H1 (cell line): ENCODE measurements at regions not wholly inside any gene's neighbourhood (a gene's known extent, or its start where the extent isn't known, plus 50 kb on each side); places are given as distances from the start of the nearest gene placed in this dataset.

ENCODE experiments used
- CTCF ChIA-PET: fragments of 300-600 bp; sonication (Branson Sonifier 250); formaldehyde crosslinking; loops from one replicate; lab custom pipeline; 2021; ENCODE audit not compliant: partially characterized antibody; lab: Charles Lee
- POLR2A ChIA-PET: fragments of 300-600 bp; sonication (Branson Sonifier 250); formaldehyde crosslinking; loops from one replicate; lab custom pipeline; 2021; ENCODE audit warnings: inconsistent platforms; ENCODE audit not compliant: partially characterized antibody; lab: Charles Lee
- DNase-seq, 2 experiments: peaks; one replicate each; pipeline versions ENCODE4 v3.0.0 to v3.0.0-alpha.2; 2010 to 2022; ENCODE audit warnings: low spot score in 2 of 2, low read depth in 1 of 2, mixed read lengths in 1 of 2
- FAIRE-seq: peaks from 2 replicates; lab custom pipeline; 2011; peaks lifted over from hg19 to GRCh38; lab: Jason Lieb, UNC
- H2AFZ ChIP-seq: 2 replicates; pipeline ENCODE4 v1.8.1; 2012; ENCODE audit warnings: low read length, inconsistent platforms
- H2AK5ac ChIP-seq: 2 replicates; pipeline ENCODE4 v1.6.1; 2013; ENCODE audit warnings: low read depth, low read length
- H2BK120ac ChIP-seq: replicated peaks from 2 replicates; pipeline ENCODE3; 2013; ENCODE audit warnings: low read depth, low read length, inconsistent platforms
- H2BK12ac ChIP-seq: 2 replicates; pipeline ENCODE4 v1.6.1; 2013; ENCODE audit warnings: low read depth, low read length
- H2BK15ac ChIP-seq: 2 replicates; pipeline ENCODE4 v1.6.1; 2013; ENCODE audit warnings: low read length
- H2BK20ac ChIP-seq: 2 replicates; pipeline ENCODE4 v1.6.1; 2013; ENCODE audit warnings: low read length
- H2BK5ac ChIP-seq: 2 replicates; pipeline ENCODE4 v1.6.1; 2013; ENCODE audit warnings: low read depth, low read length
- H3K14ac ChIP-seq: 2 replicates; pipeline ENCODE4 v1.6.1; 2013; ENCODE audit warnings: inconsistent platforms; ENCODE audit not compliant: insufficient read length
- H3K18ac ChIP-seq: 2 replicates; pipeline ENCODE4 v1.6.1; 2013; ENCODE audit warnings: low read length; ENCODE audit errors: extremely low read depth
- H3K23ac ChIP-seq: 2 replicates; pipeline ENCODE4 v1.6.1; 2013; ENCODE audit warnings: inconsistent platforms; ENCODE audit not compliant: insufficient read length
- H3K23me2 ChIP-seq: 2 replicates; pipeline ENCODE4 v1.6.1; 2013; ENCODE audit warnings: low read depth, low read length
- H3K27ac ChIP-seq: 2 replicates; pipeline ENCODE4 v1.6.1; 2011; ENCODE audit warnings: low read depth, low read length, inconsistent platforms
- H3K27me3 ChIP-seq, 4 experiments: replicated peaks in 1 of 4; 1 replicate in 1 of 4; 2 replicates in 3 of 4; pipeline versions ENCODE4 v1.6.1 to v1.8.1; 2011 to 2013; ENCODE audit warnings: low read length in 3 of 4, mild to moderate bottlenecking in 3 of 4, inconsistent platforms in 2 of 4, mixed read lengths in 2 of 4, moderate library complexity in 1 of 4; ENCODE audit not compliant: control insufficient read depth in 3 of 4, insufficient read depth in 3 of 4; ENCODE audit errors: extremely low read depth in 1 of 4
- H3K36me3 ChIP-seq, 4 experiments: 2 replicates each; pipeline versions ENCODE4 v1.6.1 to v1.8.1; 2011 to 2013; ENCODE audit warnings: mild to moderate bottlenecking in 4 of 4, low read length in 3 of 4, moderate library complexity in 2 of 4, control low read depth in 1 of 4, inconsistent platforms in 1 of 4; ENCODE audit not compliant: insufficient read depth in 4 of 4, control insufficient read depth in 2 of 4
- H3K4ac ChIP-seq: replicated peaks from 2 replicates; pipeline ENCODE3; 2013; ENCODE audit warnings: low read length, low read depth, mixed read lengths, inconsistent platforms; ENCODE audit not compliant: insufficient read length
- H3K4me1 ChIP-seq, 4 experiments: replicated peaks in 1 of 4; 1 replicate in 1 of 4; 2 replicates in 3 of 4; pipeline versions ENCODE4 v1.6.1 to v1.8.1; 2011 to 2013; ENCODE audit warnings: low read length in 3 of 4, inconsistent platforms in 2 of 4, mixed read lengths in 1 of 4; ENCODE audit not compliant: insufficient read depth in 4 of 4, control insufficient read depth in 3 of 4
- H3K4me2 ChIP-seq, 2 experiments: 2 replicates each; pipeline versions ENCODE4 v1.6.1 to v1.8.1; 2011 to 2013; ENCODE audit warnings: low read depth in 2 of 2, low read length in 2 of 2, control low read depth in 1 of 2, inconsistent platforms in 1 of 2, mild to moderate bottlenecking in 1 of 2; ENCODE audit not compliant: insufficient read depth in 1 of 2
- H3K4me3 ChIP-seq, 4 experiments: fragments of 200-600, 300-600 bp in 1 of 4; sonication (generic), shearing (Covaris generic), sonication (Bioruptor Twin) in 1 of 4; 2 replicates each; pipeline versions ENCODE4 v1.5.1 to v1.8.1; 2011 to 2016; ENCODE audit warnings: low read length in 4 of 4, low read depth in 3 of 4, control low read depth in 2 of 4, inconsistent platforms in 2 of 4, mild to moderate bottlenecking in 2 of 4, mixed read lengths in 1 of 4, moderate library complexity in 1 of 4; ENCODE audit not compliant: insufficient read depth in 2 of 4; ENCODE audit errors: extremely low read depth in 1 of 4
- H3K56ac ChIP-seq: replicated peaks from 2 replicates; pipeline ENCODE3; 2013; ENCODE audit warnings: low read depth, mild to moderate bottlenecking, mixed read lengths, low read length, inconsistent platforms; ENCODE audit not compliant: insufficient read length
- H3K79me1 ChIP-seq: 2 replicates; pipeline ENCODE4 v1.6.1; 2013; ENCODE audit warnings: low read depth, low read length, control low read depth
- H3K79me2 ChIP-seq, 2 experiments: 2 replicates each; pipeline versions ENCODE4 v1.6.1 to v1.8.1; 2012 to 2013; ENCODE audit warnings: low read length in 2 of 2, mild to moderate bottlenecking in 2 of 2, inconsistent platforms in 1 of 2; ENCODE audit not compliant: insufficient read depth in 2 of 2, control insufficient read depth in 1 of 2
- H3K9ac ChIP-seq, 4 experiments: replicated peaks in 1 of 4; 1 replicate in 1 of 4; 2 replicates in 3 of 4; pipeline versions ENCODE4 v1.6.1 to v1.8.1; 2011 to 2013; ENCODE audit warnings: low read depth in 3 of 4, low read length in 3 of 4, control low read depth in 2 of 4, mild to moderate bottlenecking in 2 of 4, moderate library complexity in 2 of 4, inconsistent platforms in 1 of 4; ENCODE audit errors: extremely low read depth in 1 of 4
- H3K9me3 ChIP-seq, 2 experiments: 2 replicates each; pipeline versions ENCODE4 v1.6.1 to v1.8.1; 2012 to 2013; ENCODE audit warnings: mild to moderate bottlenecking in 2 of 2, moderate library complexity in 2 of 2, control low read depth in 1 of 2, inconsistent platforms in 1 of 2, low read depth in 1 of 2, low read length in 1 of 2, mixed read lengths in 1 of 2; ENCODE audit not compliant: insufficient read depth in 2 of 2
- H4K20me1 ChIP-seq, 2 experiments: replicated peaks in 1 of 2; 2 replicates each; pipeline versions ENCODE3 to v1.8.1; 2011 to 2013; ENCODE audit warnings: inconsistent platforms in 2 of 2, low read length in 2 of 2, mild to moderate bottlenecking in 1 of 2; ENCODE audit not compliant: insufficient read depth in 2 of 2, control insufficient read depth in 1 of 2
- H4K5ac ChIP-seq: 2 replicates; pipeline ENCODE4 v1.6.1; 2013; ENCODE audit warnings: low read length, low read depth, mixed read lengths, inconsistent platforms; ENCODE audit not compliant: insufficient read length
- H4K8ac ChIP-seq: 2 replicates; pipeline ENCODE4 v1.8.0; 2013; ENCODE audit warnings: mild to moderate bottlenecking, moderate library complexity, low read length, inconsistent platforms; ENCODE audit not compliant: insufficient read depth; ENCODE audit errors: extremely low read depth
- H4K91ac ChIP-seq: replicated peaks from 2 replicates; pipeline ENCODE3; 2013; ENCODE audit warnings: low read length, mixed read lengths, inconsistent platforms; ENCODE audit not compliant: insufficient read length
- ATF2 ChIP-seq: IDR thresholded peaks from 2 replicates; pipeline ENCODE4 v1.6.1; 2012; ENCODE audit warnings: low read length, inconsistent platforms
- BRCA1 ChIP-seq: IDR thresholded peaks from 2 replicates; pipeline ENCODE4 v1.6.1; 2012; ENCODE audit warnings: low read depth, low read length, improper control_type of control experiment
- CBX5 ChIP-seq: fragments of 300-800, 300-1000 bp; sonication (generic); IDR thresholded peaks from 2 replicates; pipeline ENCODE4 v1.7.1; 2016; ENCODE audit warnings: antibody characterized with exemption, low read length, low read depth
- FOSL1 ChIP-seq: IDR thresholded peaks from 2 replicates; pipeline ENCODE4 v1.6.1; 2011; ENCODE audit warnings: mild to moderate bottlenecking, low read depth, low read length, moderate library complexity; ENCODE audit not compliant: insufficient read depth
- HDAC2 ChIP-seq, 2 experiments: fragments of 300-600 bp in 1 of 2; sonication (generic) in 1 of 2; IDR thresholded peaks; 2 replicates each; pipeline ENCODE4 v1.6.1; 2011 to 2012; ENCODE audit warnings: low read depth in 2 of 2, low read length in 2 of 2, mild to moderate bottlenecking in 2 of 2, moderate library complexity in 2 of 2, borderline replicate concordance in 1 of 2, inconsistent platforms in 1 of 2
- HDAC6 ChIP-seq: IDR thresholded peaks from one replicate; pipeline ENCODE4 v1.7.1; 2012; ENCODE audit warnings: low read depth, mild to moderate bottlenecking, inconsistent platforms, low read length, moderate library complexity
- JUND ChIP-seq: IDR thresholded peaks from 2 replicates; pipeline ENCODE4 v1.6.1; 2011; ENCODE audit warnings: mild to moderate bottlenecking, improper control_type of control experiment, low read length
- RBBP5 ChIP-seq: IDR thresholded peaks from 2 replicates; pipeline ENCODE4 v1.7.1; 2012; ENCODE audit warnings: low read depth, mild to moderate bottlenecking, inconsistent platforms, low read length, moderate library complexity, borderline replicate concordance
- RFX5 ChIP-seq: IDR thresholded peaks from 2 replicates; pipeline ENCODE4 v1.6.1; 2011; ENCODE audit warnings: low read depth, low read length, improper control_type of control experiment, borderline replicate concordance
- SRF ChIP-seq: IDR thresholded peaks from 2 replicates; pipeline ENCODE4 v1.6.1; 2011; ENCODE audit warnings: mild to moderate bottlenecking, low read depth, low read length, moderate library complexity
- TAF1 ChIP-seq: IDR thresholded peaks from 2 replicates; pipeline ENCODE4 v1.6.1; 2011; ENCODE audit warnings: mild to moderate bottlenecking, low read depth, low read length
- TEAD4 ChIP-seq: IDR thresholded peaks from 2 replicates; pipeline ENCODE4 v1.6.1; 2012; ENCODE audit warnings: low read depth, low read length, inconsistent platforms, mixed read lengths
- ZNF274 ChIP-seq: IDR thresholded peaks from 2 replicates; pipeline ENCODE4 v1.7.0; 2012; ENCODE audit warnings: low read length, borderline replicate concordance; ENCODE audit errors: extremely low read depth
- WGBS, 2 experiments: shearing (Covaris generic) in 1 of 2; methylation state at CpG; one replicate each; pipeline versions ENCODE4 v1.1.6 to v1.1.7; 2013 to 2015; ENCODE audit warnings: low lambda C conversion rate in 2 of 2, mixed read lengths in 2 of 2, inconsistent platforms in 1 of 2, low coverage in 1 of 2, missing lambda C conversion rate in 1 of 2; ENCODE audit not compliant: insufficient replicate concordance in 2 of 2, insufficient coverage in 1 of 2, insufficient read length in 1 of 2; ENCODE audit errors: extremely low coverage in 1 of 2, missing lambda C conversion rate in 1 of 2; 5-methylcytosine and 5-hydroxymethylcytosine counted together

GRCh38 chr16:35748621-35749252, 2289.3 kb downstream of the TP53TG3F start:
- POLR2A ChIA-PET = no interaction called here
- Histone ChIP-seq H3K9me3 (peaks cover 56 to 100% of the 10 kb centered on the region in 2 experiments), H3K14ac (no peak overlapping the region), H3K79me2 (no peaks in the 10 kb centered on the region), H3K23me2 (no peaks in the 10 kb centered on the region), H3K4me1 (no peaks in the 10 kb centered on the region), H2BK120ac (no peak overlapping the region), H4K8ac (no peak overlapping the region), H2BK12ac (no peak overlapping the region), H3K4me3 (no peak overlapping the region), H3K23ac (no peak overlapping the region), H3K27me3 (no peaks in the 10 kb centered on the region), H3K4ac (no peak overlapping the region), H4K5ac (no peak overlapping the region), H2BK20ac (no peak overlapping the region), H3K18ac (no peak overlapping the region), H3K27ac (no peak overlapping the region), H2BK5ac (no peak overlapping the region), H3K79me1 (no peaks in the 10 kb centered on the region), H2AK5ac (no peak overlapping the region), H3K9ac (no peak overlapping the region), H2AFZ (no peak overlapping the region), H3K56ac (no peak overlapping the region), H4K91ac (no peak overlapping the region), H2BK15ac (no peak overlapping the region), H3K36me3 (no peaks in the 10 kb centered on the region), H3K4me2 (no peak overlapping the region), H4K20me1 (no peaks in the 10 kb centered on the region)
- FAIRE-seq (no peak), DNase-seq (no peak)
- CTCF ChIA-PET = no interaction called here
- 81% methylated on average over 9 of the region's 24 CpGs; no CpG with 5 or more reads in 1 of the 2 experiments for WGBS, 2 experiments
- TF ChIP-seq FOSL1 = no peak
- TF ChIP-seq BRCA1 = no peak
- no peak for TF ChIP-seq ZNF274
- no peak for TF ChIP-seq CBX5
- TF ChIP-seq TAF1 = no peak
- TF ChIP-seq HDAC2 (IDR thresholded peaks at IDR 0.05; ENCODE audit: borderline replicate concordance in 1 of 2, low read depth in 2 of 2, low read length in 2 of 2) = no peak
- no peak for TF ChIP-seq RFX5
- TF ChIP-seq JUND = no peak
- no peak for TF ChIP-seq RBBP5
- no peak for TF ChIP-seq HDAC6
- TF ChIP-seq TEAD4 = no peak
- TF ChIP-seq SRF = no peak
- TF ChIP-seq ATF2 = no peak
